ENCODE measurements at regions not wholly inside any gene's neighbourhood (a gene's known extent, or its start where the extent isn't known, plus 50 kb on each side); places are given as distances from the start of the nearest gene placed in this dataset.

DNA sequence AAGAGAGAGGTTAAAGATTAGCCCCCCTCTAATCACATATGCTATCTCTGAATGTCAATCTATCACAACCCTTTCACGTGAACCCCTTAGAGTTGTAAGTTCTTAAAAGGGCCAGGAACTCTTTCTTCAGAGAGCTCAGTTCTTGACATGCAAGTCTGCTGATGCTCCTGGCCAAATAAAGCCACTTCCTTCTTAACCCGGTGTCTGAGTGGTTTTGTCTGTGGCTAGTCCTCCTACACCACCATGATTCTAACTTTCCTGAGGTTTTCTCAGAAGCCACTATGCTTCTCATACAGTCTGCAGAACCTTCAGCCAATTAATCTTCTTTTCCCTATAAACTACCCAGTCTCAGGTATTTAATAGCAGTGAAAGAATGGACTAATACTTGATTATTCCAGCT, 231.1 kb upstream of the CNTN6 start (continued):
- TF ChIP-seq, protein P1, sequence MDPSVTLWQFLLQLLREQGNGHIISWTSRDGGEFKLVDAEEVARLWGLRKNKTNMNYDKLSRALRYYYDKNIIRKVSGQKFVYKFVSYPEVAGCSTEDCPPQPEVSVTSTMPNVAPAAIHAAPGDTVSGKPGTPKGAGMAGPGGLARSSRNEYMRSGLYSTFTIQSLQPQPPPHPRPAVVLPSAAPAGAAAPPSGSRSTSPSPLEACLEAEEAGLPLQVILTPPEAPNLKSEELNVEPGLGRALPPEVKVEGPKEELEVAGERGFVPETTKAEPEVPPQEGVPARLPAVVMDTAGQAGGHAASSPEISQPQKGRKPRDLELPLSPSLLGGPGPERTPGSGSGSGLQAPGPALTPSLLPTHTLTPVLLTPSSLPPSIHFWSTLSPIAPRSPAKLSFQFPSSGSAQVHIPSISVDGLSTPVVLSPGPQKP (IDR thresholded peaks at IDR 0.05; ENCODE audit: low read depth, low read length), result no peak
- TF ChIP-seq YBX1 (IDR thresholded peaks at IDR 0.05) (no peak), RAD51 (IDR thresholded peaks at IDR 0.05) (no peak)

DNA sequence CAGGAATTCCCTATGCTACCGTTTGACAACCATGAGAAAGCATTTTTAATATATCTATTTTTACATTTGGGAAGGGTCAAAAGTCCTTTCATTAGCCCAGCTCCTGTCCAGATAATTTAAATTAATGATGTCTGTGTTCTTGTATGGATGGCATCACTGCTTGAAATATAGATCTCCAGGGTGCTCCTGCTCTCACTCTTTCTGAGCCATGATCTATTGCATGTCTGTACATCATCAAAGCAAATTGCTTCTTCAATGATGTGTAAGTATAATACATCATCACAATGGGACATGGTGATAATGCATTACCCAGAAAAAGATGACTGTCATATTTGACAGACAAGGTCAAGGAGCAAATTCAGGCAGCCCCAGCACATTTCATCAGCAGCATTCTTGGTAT, 223.6 kb upstream of the CNTN6 start:
- ATAC-seq (no peak), DNase-seq (ENCODE audit: low read depth, low spot score) (no peak), FAIRE-seq (no peak)
- no peaks in the 10 kb centered on the region for H3K27me3 ChIP-seq (replicated peaks in 1 of 2; ENCODE audit: control insufficient read depth in 2 of 2, insufficient read depth in 2 of 2, low read length in 1 of 2)
- no peaks in the 10 kb centered on the region for H4K20me1 ChIP-seq (ENCODE audit: control insufficient read depth, insufficient read depth)
- in situ Hi-C loops (cut with MboI), result no loop called here
- 0% methylated on average over 1 of the region's 1 CpG for WGBS (ENCODE audit: insufficient coverage, insufficient replicate concordance, low lambda C conversion rate, missing lambda C conversion rate)
- CTCF ChIA-PET, result no interaction called here
- SMC1A ChIA-PET (ENCODE audit: uncharacterized antibody, unreplicated experiment), result no interaction called here
- no peak overlapping the region for H3K27ac ChIP-seq (ENCODE audit: control insufficient read depth, insufficient read depth)
- no peaks in the 10 kb centered on the region for H3K9me3 ChIP-seq (replicated peaks; ENCODE audit: control insufficient read depth, insufficient read depth, low read length)
- no peaks in the 10 kb centered on the region for H3K36me3 ChIP-seq (ENCODE audit: control insufficient read depth in 2 of 2, insufficient read depth in 2 of 2, low read length in 1 of 2)
- no peaks in the 10 kb centered on the region for H3K79me2 ChIP-seq (ENCODE audit: control insufficient read depth, insufficient read depth, low read length)
- no TSS peak for BruUV-seq (replicated peaks)
- intact Hi-C loops (cut with micrococcal nuclease; ENCODE audit: unreplicated experiment), result no loop called here
- no peak overlapping the region for H2AFZ ChIP-seq (ENCODE audit: control insufficient read depth, low read depth, low read length)
- POLR2A ChIA-PET, result no interaction called here
- no peaks in the 10 kb centered on the region for H3K4me1 ChIP-seq (ENCODE audit: control insufficient read depth, insufficient read depth, low read length)
- no peak overlapping the region for H3K4me2 ChIP-seq (ENCODE audit: control insufficient read depth, insufficient read depth)
- no peak overlapping the region for H3K9ac ChIP-seq (ENCODE audit: control insufficient read depth, insufficient read depth, low read length)
- no peak overlapping the region for H3K4me3 ChIP-seq
- RAD21 ChIA-PET (ENCODE audit: unreplicated experiment), result no interaction called here
- TF ChIP-seq, protein P2, sequence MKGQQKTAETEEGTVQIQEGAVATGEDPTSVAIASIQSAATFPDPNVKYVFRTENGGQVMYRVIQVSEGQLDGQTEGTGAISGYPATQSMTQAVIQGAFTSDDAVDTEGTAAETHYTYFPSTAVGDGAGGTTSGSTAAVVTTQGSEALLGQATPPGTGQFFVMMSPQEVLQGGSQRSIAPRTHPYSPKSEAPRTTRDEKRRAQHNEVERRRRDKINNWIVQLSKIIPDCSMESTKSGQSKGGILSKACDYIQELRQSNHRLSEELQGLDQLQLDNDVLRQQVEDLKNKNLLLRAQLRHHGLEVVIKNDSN (IDR thresholded peaks at IDR 0.05; ENCODE audit: borderline replicate concordance, extremely low read length, insufficient read depth, low read depth, low read length), result no peak
- TF ChIP-seq GATAD2B (conservative IDR thresholded peaks at IDR 0.05; ENCODE audit: low read depth), result no peak
- TF ChIP-seq NR2F1 (conservative IDR thresholded peaks at IDR 0.05), result no peak
- TF ChIP-seq TARDBP (IDR thresholded peaks at IDR 0.05; ENCODE audit: borderline replicate concordance), result no peak
- TF ChIP-seq, protein P3, sequence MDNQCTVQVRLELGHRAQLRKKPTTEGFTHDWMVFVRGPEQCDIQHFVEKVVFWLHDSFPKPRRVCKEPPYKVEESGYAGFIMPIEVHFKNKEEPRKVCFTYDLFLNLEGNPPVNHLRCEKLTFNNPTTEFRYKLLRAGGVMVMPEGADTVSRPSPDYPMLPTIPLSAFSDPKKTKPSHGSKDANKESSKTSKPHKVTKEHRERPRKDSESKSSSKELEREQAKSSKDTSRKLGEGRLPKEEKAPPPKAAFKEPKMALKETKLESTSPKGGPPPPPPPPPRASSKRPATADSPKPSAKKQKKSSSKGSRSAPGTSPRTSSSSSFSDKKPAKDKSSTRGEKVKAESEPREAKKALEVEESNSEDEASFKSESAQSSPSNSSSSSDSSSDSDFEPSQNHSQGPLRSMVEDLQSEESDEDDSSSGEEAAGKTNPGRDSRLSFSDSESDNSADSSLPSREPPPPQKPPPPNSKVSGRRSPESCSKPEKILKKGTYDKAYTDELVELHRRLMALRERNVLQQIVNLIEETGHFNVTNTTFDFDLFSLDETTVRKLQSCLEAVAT (IDR thresholded peaks at IDR 0.05), result no peak
- TF ChIP-seq SPI1 (IDR thresholded peaks at IDR 0.05; ENCODE audit: borderline replicate concordance, insufficient read depth, low read depth, low read length), result no peak
- TF ChIP-seq, protein P4, sequence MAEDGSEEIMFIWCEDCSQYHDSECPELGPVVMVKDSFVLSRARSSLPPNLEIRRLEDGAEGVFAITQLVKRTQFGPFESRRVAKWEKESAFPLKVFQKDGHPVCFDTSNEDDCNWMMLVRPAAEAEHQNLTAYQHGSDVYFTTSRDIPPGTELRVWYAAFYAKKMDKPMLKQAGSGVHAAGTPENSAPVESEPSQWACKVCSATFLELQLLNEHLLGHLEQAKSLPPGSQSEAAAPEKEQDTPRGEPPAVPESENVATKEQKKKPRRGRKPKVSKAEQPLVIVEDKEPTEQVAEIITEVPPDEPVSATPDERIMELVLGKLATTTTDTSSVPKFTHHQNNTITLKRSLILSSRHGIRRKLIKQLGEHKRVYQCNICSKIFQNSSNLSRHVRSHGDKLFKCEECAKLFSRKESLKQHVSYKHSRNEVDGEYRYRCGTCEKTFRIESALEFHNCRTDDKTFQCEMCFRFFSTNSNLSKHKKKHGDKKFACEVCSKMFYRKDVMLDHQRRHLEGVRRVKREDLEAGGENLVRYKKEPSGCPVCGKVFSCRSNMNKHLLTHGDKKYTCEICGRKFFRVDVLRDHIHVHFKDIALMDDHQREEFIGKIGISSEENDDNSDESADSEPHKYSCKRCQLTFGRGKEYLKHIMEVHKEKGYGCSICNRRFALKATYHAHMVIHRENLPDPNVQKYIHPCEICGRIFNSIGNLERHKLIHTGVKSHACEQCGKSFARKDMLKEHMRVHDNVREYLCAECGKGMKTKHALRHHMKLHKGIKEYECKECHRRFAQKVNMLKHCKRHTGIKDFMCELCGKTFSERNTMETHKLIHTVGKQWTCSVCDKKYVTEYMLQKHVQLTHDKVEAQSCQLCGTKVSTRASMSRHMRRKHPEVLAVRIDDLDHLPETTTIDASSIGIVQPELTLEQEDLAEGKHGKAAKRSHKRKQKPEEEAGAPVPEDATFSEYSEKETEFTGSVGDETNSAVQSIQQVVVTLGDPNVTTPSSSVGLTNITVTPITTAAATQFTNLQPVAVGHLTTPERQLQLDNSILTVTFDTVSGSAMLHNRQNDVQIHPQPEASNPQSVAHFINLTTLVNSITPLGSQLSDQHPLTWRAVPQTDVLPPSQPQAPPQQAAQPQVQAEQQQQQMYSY (CRISPR knock-in tag; IDR thresholded peaks at IDR 0.05), result no peak
- TF ChIP-seq, protein P5, sequence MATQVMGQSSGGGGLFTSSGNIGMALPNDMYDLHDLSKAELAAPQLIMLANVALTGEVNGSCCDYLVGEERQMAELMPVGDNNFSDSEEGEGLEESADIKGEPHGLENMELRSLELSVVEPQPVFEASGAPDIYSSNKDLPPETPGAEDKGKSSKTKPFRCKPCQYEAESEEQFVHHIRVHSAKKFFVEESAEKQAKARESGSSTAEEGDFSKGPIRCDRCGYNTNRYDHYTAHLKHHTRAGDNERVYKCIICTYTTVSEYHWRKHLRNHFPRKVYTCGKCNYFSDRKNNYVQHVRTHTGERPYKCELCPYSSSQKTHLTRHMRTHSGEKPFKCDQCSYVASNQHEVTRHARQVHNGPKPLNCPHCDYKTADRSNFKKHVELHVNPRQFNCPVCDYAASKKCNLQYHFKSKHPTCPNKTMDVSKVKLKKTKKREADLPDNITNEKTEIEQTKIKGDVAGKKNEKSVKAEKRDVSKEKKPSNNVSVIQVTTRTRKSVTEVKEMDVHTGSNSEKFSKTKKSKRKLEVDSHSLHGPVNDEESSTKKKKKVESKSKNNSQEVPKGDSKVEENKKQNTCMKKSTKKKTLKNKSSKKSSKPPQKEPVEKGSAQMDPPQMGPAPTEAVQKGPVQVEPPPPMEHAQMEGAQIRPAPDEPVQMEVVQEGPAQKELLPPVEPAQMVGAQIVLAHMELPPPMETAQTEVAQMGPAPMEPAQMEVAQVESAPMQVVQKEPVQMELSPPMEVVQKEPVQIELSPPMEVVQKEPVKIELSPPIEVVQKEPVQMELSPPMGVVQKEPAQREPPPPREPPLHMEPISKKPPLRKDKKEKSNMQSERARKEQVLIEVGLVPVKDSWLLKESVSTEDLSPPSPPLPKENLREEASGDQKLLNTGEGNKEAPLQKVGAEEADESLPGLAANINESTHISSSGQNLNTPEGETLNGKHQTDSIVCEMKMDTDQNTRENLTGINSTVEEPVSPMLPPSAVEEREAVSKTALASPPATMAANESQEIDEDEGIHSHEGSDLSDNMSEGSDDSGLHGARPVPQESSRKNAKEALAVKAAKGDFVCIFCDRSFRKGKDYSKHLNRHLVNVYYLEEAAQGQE (IDR thresholded peaks at IDR 0.05; ENCODE audit: low read depth, low read length), result no peak
- TF ChIP-seq, protein P6, sequence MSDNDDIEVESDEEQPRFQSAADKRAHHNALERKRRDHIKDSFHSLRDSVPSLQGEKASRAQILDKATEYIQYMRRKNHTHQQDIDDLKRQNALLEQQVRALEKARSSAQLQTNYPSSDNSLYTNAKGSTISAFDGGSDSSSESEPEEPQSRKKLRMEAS (IDR thresholded peaks at IDR 0.05; ENCODE audit: low read depth, low read length), result no peak
- TF ChIP-seq TBL1XR1 (IDR thresholded peaks at IDR 0.05; ENCODE audit: low read depth, low read length), result no peak

Measured in GM12878 (cell line).